ENCODE measurements at regions not wholly inside any gene's neighbourhood (a gene's known extent, or its start where the extent isn't known, plus 50 kb on each side); places are given as distances from the start of the nearest gene placed in this dataset.

- no peaks in the 10 kb centered on the region for H3K36me3 Mint-ChIP-seq (ENCODE audit: insufficient read depth)
Measured at GRCh38 chr2:190805126-190805525, 75.5 kb upstream of the GLS start.

DNA sequence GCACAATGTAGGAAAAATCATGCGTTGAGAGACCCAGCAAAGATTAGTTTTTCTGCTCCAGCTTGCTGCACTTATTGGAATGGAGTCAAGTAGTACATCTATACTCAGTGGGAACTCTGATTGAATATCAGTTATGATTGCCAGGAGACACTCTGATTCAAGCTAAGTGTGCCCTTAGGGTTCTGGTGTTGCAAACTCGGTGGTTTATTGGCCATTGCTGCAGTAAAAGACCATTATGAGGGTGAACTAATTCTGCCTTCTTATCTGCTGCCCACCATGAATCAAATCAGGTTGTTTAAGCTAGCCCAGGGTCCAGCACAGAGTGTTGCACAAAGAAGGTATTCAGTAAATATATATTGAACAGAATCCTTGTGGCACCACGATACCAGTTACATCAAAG, 74.8 kb upstream of the GLS start:
- H3K27me3 Mint-ChIP-seq, result peaks cover 7% of the 10 kb centered on the region
- DNase-seq (ENCODE audit: low spot score in 2 of 2), result no peak
- ATAC-seq (replicated peaks; ENCODE audit: extremely low read depth, poor library complexity, severe bottlenecking), result no peak
- no peak overlapping the region for H3K4me3 Mint-ChIP-seq
- H3K4me1 Mint-ChIP-seq, result no peaks in the 10 kb centered on the region
- H3K9me3 Mint-ChIP-seq, result no peaks in the 10 kb centered on the region
- H3K36me3 Mint-ChIP-seq (ENCODE audit: insufficient read depth), result no peaks in the 10 kb centered on the region
- H3K27ac Mint-ChIP-seq (ENCODE audit: low read depth), result no peak overlapping the region

More at GRCh38 chr2:190805126-190805525, 75.5 kb upstream of the GLS start:
- ATAC-seq (replicated peaks; ENCODE audit: extremely low read depth, poor library complexity, severe bottlenecking) (no peak), DNase-seq (ENCODE audit: low spot score in 2 of 2) (no peak)
- no peak overlapping the region for H3K27ac Mint-ChIP-seq (ENCODE audit: low read depth)
- no peaks in the 10 kb centered on the region for H3K4me1 Mint-ChIP-seq
- H3K9me3 Mint-ChIP-seq, result no peaks in the 10 kb centered on the region
- no peak overlapping the region for H3K4me3 Mint-ChIP-seq
- H3K27me3 Mint-ChIP-seq, result peaks cover under 1% of the 10 kb centered on the region

DNA sequence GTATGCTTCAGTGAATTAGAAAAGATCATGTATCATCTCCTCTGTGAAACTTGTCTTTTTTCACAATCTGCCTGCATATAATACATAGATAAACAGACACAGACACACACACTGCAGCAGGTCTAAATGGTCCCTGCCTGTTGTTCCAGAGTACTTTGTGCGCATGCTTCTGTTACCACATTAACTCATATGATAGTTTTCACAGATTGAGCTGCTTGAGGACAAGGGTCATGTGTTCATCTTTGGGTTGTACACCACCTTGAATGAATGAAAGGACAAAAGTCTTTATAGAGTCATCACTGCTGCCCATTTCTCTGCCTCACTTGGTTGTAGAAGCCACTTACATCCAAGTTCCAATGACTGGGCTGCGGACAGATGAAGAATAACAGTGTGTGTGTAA, 72.7 kb upstream of the GLS start:
- Mint-ChIP-seq H3K27ac (ENCODE audit: low read depth) (no peak overlapping the region), H3K4me1 (no peaks in the 10 kb centered on the region), H3K36me3 (ENCODE audit: insufficient read depth) (no peaks in the 10 kb centered on the region), H3K4me3 (no peak overlapping the region), H3K27me3 (peaks cover 8% of the 10 kb centered on the region), H3K9me3 (no peaks in the 10 kb centered on the region)
- DNase-seq (ENCODE audit: low spot score in 2 of 2) (no peak), ATAC-seq (replicated peaks; ENCODE audit: extremely low read depth, poor library complexity, severe bottlenecking) (no peak)

- Mint-ChIP-seq H3K27me3 (peaks cover 8% of the 10 kb centered on the region), H3K9me3 (no peaks in the 10 kb centered on the region), H3K4me3 (no peak overlapping the region), H3K27ac (ENCODE audit: low read depth) (no peak overlapping the region), H3K36me3 (ENCODE audit: insufficient read depth) (no peaks in the 10 kb centered on the region), H3K4me1 (no peaks in the 10 kb centered on the region)
- DNase-seq (ENCODE audit: low spot score in 2 of 2), result no peak
- no peak for ATAC-seq (replicated peaks; ENCODE audit: extremely low read depth, poor library complexity, severe bottlenecking)
Measured at GRCh38 chr2:190809139-190809764, 71.4 kb upstream of the GLS start.

DNA sequence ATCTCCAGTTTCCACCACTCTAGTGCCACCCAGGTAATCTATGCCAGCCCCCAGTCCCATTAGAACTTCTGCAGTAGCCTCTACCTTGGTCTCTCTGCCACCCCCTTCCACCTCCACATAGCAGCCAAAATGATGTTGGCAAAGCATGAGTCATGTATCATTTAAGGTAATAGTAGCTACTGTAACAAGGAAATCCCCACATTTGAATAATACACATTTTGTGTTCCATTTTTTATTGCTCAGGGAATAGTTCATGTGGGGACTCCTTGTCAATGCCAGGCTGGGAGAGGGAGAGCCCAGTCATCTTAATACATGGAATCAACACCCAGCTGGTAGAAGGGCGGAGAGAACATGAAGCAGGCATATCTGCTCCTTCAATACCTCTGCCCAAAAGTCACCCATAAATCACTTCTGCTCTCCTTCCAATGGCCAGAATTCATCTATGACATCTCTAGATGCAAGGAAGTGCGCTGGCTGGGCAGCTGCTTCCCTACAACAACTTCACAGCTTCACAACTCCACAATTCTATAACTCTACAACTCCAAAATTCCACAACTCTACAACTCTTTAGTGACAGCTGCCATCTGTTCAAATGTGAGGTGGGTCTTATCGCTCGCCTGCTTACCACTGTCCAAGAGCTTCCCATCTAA, 70.6 kb upstream of the GLS start:
- peaks cover 2% of the 10 kb centered on the region for H3K36me3 Mint-ChIP-seq (ENCODE audit: insufficient read depth)
- DNase-seq (ENCODE audit: low spot score in 2 of 2) (no peak), ATAC-seq (replicated peaks; ENCODE audit: extremely low read depth, poor library complexity, severe bottlenecking) (no peak)
- no peaks in the 10 kb centered on the region for H3K4me1 Mint-ChIP-seq
- no peak overlapping the region for H3K27ac Mint-ChIP-seq (ENCODE audit: low read depth)
- no peaks in the 10 kb centered on the region for H3K9me3 Mint-ChIP-seq
- H3K27me3 Mint-ChIP-seq, result peaks cover 8% of the 10 kb centered on the region
- no peak overlapping the region for H3K4me3 Mint-ChIP-seq

GRCh38 chr2:190810981-190811587, 69.5 kb upstream of the GLS start:
- Mint-ChIP-seq H3K36me3 (ENCODE audit: insufficient read depth) (peaks cover 2% of the 10 kb centered on the region), H3K27ac (ENCODE audit: low read depth) (no peak overlapping the region), H3K9me3 (peaks cover under 1% of the 10 kb centered on the region), H3K27me3 (peaks cover 8% of the 10 kb centered on the region), H3K4me3 (no peak overlapping the region), H3K4me1 (no peaks in the 10 kb centered on the region)
- DNase-seq (ENCODE audit: low spot score in 2 of 2) (no peak), ATAC-seq (replicated peaks; ENCODE audit: extremely low read depth, poor library complexity, severe bottlenecking) (no peak)

- peaks cover 8% of the 10 kb centered on the region for H3K27me3 Mint-ChIP-seq
- H3K4me1 Mint-ChIP-seq, result no peaks in the 10 kb centered on the region
- no peak for ATAC-seq (replicated peaks; ENCODE audit: extremely low read depth, poor library complexity, severe bottlenecking)
- DNase-seq (ENCODE audit: low spot score in 2 of 2), result no peak
- no peak overlapping the region for H3K27ac Mint-ChIP-seq (ENCODE audit: low read depth)
- peaks cover 2% of the 10 kb centered on the region for H3K36me3 Mint-ChIP-seq (ENCODE audit: insufficient read depth)
- peaks cover 8% of the 10 kb centered on the region for H3K9me3 Mint-ChIP-seq
- no peak overlapping the region for H3K4me3 Mint-ChIP-seq
Measured at GRCh38 chr2:190811811-190812210, 68.8 kb upstream of the GLS start.

DNA sequence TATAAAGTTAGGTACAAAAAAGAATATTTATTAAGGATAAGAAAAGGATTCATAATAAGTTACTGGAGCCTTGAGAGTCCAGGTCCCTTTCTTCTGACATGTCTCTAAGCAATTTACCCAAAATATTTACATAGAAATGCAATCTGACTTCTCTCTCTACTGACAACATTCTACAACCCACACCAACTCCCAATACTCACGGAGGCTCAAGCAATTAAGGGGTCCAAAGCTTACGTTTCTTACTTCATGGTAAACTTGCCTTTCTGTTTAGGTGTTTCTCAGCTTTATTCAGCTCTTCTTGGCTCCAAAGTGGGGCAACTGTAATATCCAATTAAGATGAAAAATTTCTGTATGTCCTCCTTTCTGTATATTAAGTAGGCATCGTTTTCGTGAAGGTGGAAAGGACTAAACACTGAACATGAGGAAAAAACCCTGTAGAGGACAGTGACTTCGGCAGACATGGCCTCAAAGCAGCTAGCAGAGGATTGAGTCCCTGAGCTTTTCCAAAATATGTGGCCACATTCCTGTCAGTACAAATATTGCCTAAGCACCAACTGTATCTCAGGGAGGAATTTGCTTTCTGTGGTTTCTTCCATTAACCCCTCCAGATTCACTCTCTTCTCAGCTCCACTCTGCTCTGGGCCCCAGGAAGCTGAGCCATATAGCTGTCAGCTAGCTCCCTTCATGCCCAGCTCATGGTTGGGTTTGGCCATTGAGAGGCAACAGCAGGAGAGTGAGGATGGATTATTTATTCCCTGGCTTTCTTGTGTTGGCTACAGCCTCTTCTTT, 67.9 kb upstream of the GLS start:
- ATAC-seq (replicated peaks; ENCODE audit: extremely low read depth, poor library complexity, severe bottlenecking) (no peak), DNase-seq (ENCODE audit: low spot score in 2 of 2) (no peak)
- Mint-ChIP-seq H3K4me3 (no peak overlapping the region), H3K27me3 (peaks cover 8% of the 10 kb centered on the region), H3K9me3 (peaks cover 8% of the 10 kb centered on the region), H3K4me1 (no peaks in the 10 kb centered on the region), H3K27ac (ENCODE audit: low read depth) (no peak overlapping the region), H3K36me3 (ENCODE audit: insufficient read depth) (peaks cover 2% of the 10 kb centered on the region)

DNA sequence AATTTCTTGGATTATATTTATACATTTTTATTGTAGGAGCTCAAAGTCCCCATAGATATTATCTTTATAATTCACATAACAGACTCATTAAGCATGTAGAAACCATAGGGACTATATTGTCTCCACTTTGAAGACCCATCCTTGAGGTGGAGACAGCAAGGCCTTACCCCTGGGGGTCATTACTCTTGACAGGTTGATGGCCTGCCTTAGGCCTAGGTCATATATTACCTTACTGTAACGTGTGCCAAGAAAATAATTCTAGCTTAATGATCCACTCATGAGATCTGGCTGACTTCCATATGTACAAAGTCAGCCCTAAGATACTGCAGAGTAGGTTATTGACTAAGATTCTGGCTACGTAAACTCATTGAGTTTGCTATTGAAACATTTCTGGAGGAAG, 65.4 kb upstream of the GLS start:
- no peak for ATAC-seq (replicated peaks; ENCODE audit: extremely low read depth, poor library complexity, severe bottlenecking)
- H3K9me3 Mint-ChIP-seq, result peaks cover 8% of the 10 kb centered on the region
- H3K4me3 Mint-ChIP-seq, result no peak overlapping the region

DNA sequence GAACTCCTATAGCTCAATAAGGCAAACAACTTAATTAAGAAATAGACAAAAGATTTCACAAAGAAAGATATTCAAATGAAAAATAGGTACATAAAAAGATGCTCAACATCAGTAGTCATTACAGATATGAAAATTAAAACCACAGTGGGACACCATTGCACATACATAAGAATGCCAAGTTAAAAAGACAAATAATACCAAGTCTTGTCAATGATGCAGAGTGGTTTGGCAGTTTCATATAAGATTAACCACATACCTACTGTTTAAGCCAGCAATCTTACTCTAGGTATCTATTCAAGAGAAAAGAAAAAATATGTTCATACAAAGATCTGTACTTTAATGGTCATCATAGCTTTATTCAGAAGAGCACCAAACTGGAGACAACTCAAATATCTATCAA, 63.5 kb upstream of the GLS start:
- Mint-ChIP-seq H3K27ac (ENCODE audit: low read depth) (no peak overlapping the region), H3K27me3 (no peaks in the 10 kb centered on the region), H3K36me3 (ENCODE audit: insufficient read depth) (peaks cover 4% of the 10 kb centered on the region), H3K4me1 (no peaks in the 10 kb centered on the region), H3K9me3 (peaks cover 8% of the 10 kb centered on the region), H3K4me3 (no peak overlapping the region)
- ATAC-seq (replicated peaks; ENCODE audit: extremely low read depth, poor library complexity, severe bottlenecking) (no peak), DNase-seq (ENCODE audit: low spot score in 2 of 2) (no peak)

More for the DNA sequence above, 65.4 kb upstream of the GLS start:
- Mint-ChIP-seq H3K4me1 (no peaks in the 10 kb centered on the region), H3K27ac (ENCODE audit: low read depth) (no peak overlapping the region), H3K36me3 (ENCODE audit: insufficient read depth) (peaks cover 4% of the 10 kb centered on the region), H3K27me3 (peaks cover 7% of the 10 kb centered on the region)
- no peak for DNase-seq (ENCODE audit: low spot score in 2 of 2)

GRCh38 chr2:190819840-190820301, 60.8 kb upstream of the GLS start:
- no peak overlapping the region for H3K4me3 Mint-ChIP-seq
- ATAC-seq (replicated peaks; ENCODE audit: extremely low read depth, poor library complexity, severe bottlenecking), result no peak
- H3K27ac Mint-ChIP-seq (ENCODE audit: low read depth), result no peak overlapping the region
- H3K9me3 Mint-ChIP-seq, result peaks cover 8% of the 10 kb centered on the region
- peaks cover 2% of the 10 kb centered on the region for H3K36me3 Mint-ChIP-seq (ENCODE audit: insufficient read depth)
- no peak for DNase-seq (ENCODE audit: low spot score in 2 of 2)
- no peaks in the 10 kb centered on the region for H3K4me1 Mint-ChIP-seq
- no peaks in the 10 kb centered on the region for H3K27me3 Mint-ChIP-seq

- no peak for ATAC-seq (replicated peaks; ENCODE audit: extremely low read depth, poor library complexity, severe bottlenecking)
- H3K4me1 Mint-ChIP-seq, result no peaks in the 10 kb centered on the region
- no peak overlapping the region for H3K27ac Mint-ChIP-seq (ENCODE audit: low read depth)
- no peak overlapping the region for H3K4me3 Mint-ChIP-seq
- H3K9me3 Mint-ChIP-seq, result peaks cover 8% of the 10 kb centered on the region
- no peaks in the 10 kb centered on the region for H3K27me3 Mint-ChIP-seq
- no peak for DNase-seq (ENCODE audit: low spot score in 2 of 2)
- peaks cover 2% of the 10 kb centered on the region for H3K36me3 Mint-ChIP-seq (ENCODE audit: insufficient read depth)
Measured at GRCh38 chr2:190820416-190820815, 60.2 kb upstream of the GLS start.

All from central memory CD8-positive, alpha-beta T cell (primary cell).